ENCODE measurements at regions not wholly inside any gene's neighbourhood (a gene's known extent, or its start where the extent isn't known, plus 50 kb on each side); places are given as distances from the start of the nearest gene placed in this dataset.

GRCh38 chr4:155607481-155607880, 59.2 kb upstream of the GUCY1A1 start:
- TF ChIP-seq POLR2A (IDR thresholded peaks at IDR 0.05) (no peak), CTCF (IDR thresholded peaks at IDR 0.05) (no peak)
